ENCODE measurements at regions not wholly inside any gene's neighbourhood (a gene's known extent, or its start where the extent isn't known, plus 50 kb on each side); places are given as distances from the start of the nearest gene placed in this dataset.

DNA sequence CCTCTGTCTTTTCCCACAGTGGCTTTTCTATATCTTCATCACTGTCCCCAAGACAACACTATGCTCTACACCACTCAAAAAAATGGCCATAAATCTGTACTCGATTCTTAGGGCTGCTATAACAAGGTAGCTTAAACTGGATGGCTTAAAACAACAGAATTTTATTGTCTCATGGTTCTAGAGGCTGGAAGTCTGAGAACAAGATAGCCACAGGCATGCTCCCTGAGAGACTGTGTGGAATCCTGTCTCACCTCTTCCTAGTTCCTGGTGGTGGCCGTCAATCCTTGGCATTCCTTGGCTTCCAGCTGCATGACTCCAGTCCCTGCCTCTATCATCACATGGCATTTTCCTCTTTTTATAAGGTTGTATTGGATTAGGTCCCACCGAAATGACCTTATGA is 70.7 kb upstream of the DCLK2 start:
- TF ChIP-seq, protein P1, sequence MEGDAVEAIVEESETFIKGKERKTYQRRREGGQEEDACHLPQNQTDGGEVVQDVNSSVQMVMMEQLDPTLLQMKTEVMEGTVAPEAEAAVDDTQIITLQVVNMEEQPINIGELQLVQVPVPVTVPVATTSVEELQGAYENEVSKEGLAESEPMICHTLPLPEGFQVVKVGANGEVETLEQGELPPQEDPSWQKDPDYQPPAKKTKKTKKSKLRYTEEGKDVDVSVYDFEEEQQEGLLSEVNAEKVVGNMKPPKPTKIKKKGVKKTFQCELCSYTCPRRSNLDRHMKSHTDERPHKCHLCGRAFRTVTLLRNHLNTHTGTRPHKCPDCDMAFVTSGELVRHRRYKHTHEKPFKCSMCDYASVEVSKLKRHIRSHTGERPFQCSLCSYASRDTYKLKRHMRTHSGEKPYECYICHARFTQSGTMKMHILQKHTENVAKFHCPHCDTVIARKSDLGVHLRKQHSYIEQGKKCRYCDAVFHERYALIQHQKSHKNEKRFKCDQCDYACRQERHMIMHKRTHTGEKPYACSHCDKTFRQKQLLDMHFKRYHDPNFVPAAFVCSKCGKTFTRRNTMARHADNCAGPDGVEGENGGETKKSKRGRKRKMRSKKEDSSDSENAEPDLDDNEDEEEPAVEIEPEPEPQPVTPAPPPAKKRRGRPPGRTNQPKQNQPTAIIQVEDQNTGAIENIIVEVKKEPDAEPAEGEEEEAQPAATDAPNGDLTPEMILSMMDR (IDR thresholded peaks at IDR 0.05): no peak
- TF ChIP-seq POLR2AphosphoS5 (IDR thresholded peaks at IDR 0.05; ENCODE audit: insufficient read depth in 1 of 2, low read depth in 1 of 2) (no peak), POLR2A (IDR thresholded peaks at IDR 0.05) (no peak)
